ENCODE measurements at regions not wholly inside any gene's neighbourhood (a gene's known extent, or its start where the extent isn't known, plus 50 kb on each side); places are given as distances from the start of the nearest gene placed in this dataset.

DNA sequence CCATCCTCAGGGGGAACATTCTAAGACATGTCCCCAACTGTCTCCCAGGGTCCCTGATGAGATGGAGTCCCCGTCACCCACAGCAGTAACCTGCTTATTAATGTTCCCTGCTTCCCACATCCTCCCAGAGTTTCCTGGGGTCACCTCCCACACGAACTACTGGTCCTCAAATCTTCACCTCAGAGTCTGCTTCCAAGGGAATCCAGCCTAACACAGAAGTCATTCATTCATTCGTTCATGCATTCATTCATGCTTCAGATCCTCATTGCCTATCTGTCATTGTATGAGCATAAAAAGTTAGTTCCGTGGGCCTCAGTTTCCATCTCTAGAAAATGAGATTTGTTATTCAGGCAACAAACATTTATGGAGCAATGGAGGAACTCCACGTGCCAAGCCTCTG, 516.2 kb downstream of the SHQ1 start:
- intact Hi-C loops (cut with micrococcal nuclease): no loop called here
- Histone ChIP-seq H3K79me2 (ENCODE audit: insufficient read depth, low read length) (no peaks in the 10 kb centered on the region), H3K4me2 (replicated peaks; ENCODE audit: extremely low read depth, low read length, poor library complexity, severe bottlenecking) (no peak overlapping the region), H3K36me3 (replicated peaks in 1 of 2; ENCODE audit: control insufficient read depth in 1 of 2, insufficient read depth in 2 of 2, low read length in 2 of 2) (no peaks in the 10 kb centered on the region), H3K4me3 (replicated peaks in 1 of 3; ENCODE audit: low read depth in 2 of 3, low read length in 3 of 3) (no peak overlapping the region), H4K20me1 (ENCODE audit: insufficient read depth, low read length) (no peaks in the 10 kb centered on the region), H3K4me1 (ENCODE audit: control insufficient read depth in 1 of 2, insufficient read depth in 2 of 2, low read length in 2 of 2) (no peaks in the 10 kb centered on the region), H3K27me3 (ENCODE audit: control insufficient read depth in 2 of 2, insufficient read depth in 2 of 2, low read length in 2 of 2) (peaks cover 0 to 15% of the 10 kb centered on the region in 2 donors), H2AFZ (ENCODE audit: insufficient read depth, low read depth, low read length, poor library complexity, severe bottlenecking) (no peak overlapping the region), H3K9ac (ENCODE audit: insufficient read depth, low read length, poor library complexity, severe bottlenecking) (no peak overlapping the region), H3K9me3 (replicated peaks in 1 of 2; ENCODE audit: control insufficient read depth in 1 of 2, insufficient read depth in 1 of 2, low read length in 2 of 2) (no peaks in the 10 kb centered on the region), H3K27ac (ENCODE audit: low read depth in 1 of 2, low read length in 2 of 2) (no peak overlapping the region)
- H3K4me1 Mint-ChIP-seq: peaks cover 3% of the 10 kb centered on the region
- TF ChIP-seq, protein P1, sequence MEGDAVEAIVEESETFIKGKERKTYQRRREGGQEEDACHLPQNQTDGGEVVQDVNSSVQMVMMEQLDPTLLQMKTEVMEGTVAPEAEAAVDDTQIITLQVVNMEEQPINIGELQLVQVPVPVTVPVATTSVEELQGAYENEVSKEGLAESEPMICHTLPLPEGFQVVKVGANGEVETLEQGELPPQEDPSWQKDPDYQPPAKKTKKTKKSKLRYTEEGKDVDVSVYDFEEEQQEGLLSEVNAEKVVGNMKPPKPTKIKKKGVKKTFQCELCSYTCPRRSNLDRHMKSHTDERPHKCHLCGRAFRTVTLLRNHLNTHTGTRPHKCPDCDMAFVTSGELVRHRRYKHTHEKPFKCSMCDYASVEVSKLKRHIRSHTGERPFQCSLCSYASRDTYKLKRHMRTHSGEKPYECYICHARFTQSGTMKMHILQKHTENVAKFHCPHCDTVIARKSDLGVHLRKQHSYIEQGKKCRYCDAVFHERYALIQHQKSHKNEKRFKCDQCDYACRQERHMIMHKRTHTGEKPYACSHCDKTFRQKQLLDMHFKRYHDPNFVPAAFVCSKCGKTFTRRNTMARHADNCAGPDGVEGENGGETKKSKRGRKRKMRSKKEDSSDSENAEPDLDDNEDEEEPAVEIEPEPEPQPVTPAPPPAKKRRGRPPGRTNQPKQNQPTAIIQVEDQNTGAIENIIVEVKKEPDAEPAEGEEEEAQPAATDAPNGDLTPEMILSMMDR (IDR thresholded peaks at IDR 0.05): no peak
- whole genome bisulfite sequencing (ENCODE audit: insufficient coverage): 84% methylated on average over 5 of the region's 5 CpGs
- peaks cover 0 to 3% (median 0%) of the 10 kb centered on the region in 7 donors for H3K9me3 Mint-ChIP-seq
- H3K4me3 Mint-ChIP-seq: no peak overlapping the region
- no peak for DNase-seq
- no peaks in the 10 kb centered on the region for H3K36me3 Mint-ChIP-seq
- H3K27ac Mint-ChIP-seq: no peak overlapping the region
- peaks cover 14 to 23% (median 16%) of the 10 kb centered on the region in 3 donors for H3K27me3 Mint-ChIP-seq (ENCODE audit: low read depth in 3 of 3)

DNA sequence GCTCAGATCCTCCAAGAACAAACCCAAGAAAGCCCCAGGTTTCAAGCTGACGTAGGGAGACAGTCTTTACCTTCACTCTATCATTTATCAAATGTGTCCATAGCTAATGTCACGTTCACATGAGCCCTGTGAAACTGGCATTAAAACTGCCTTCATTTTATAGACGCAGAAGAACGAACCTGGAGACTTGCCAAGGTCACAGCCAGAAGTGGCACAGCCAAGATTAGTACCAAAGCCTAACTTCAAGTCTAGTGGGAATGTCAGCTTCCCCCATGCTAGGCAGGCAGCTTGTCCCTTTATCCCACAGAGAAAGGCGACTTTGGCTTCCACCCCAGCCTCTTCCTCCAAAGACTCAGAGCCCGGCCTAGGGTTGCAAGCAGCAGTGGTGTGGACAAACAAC, 517.2 kb downstream of the SHQ1 start:
- H3K79me2 ChIP-seq (ENCODE audit: insufficient read depth, low read length): no peaks in the 10 kb centered on the region
- no peaks in the 10 kb centered on the region for H3K9me3 ChIP-seq (replicated peaks in 1 of 2; ENCODE audit: control insufficient read depth in 1 of 2, insufficient read depth in 1 of 2, low read length in 2 of 2)
- WGBS (ENCODE audit: insufficient coverage): 81% methylated on average over 5 of the region's 6 CpGs
- H3K9ac ChIP-seq (ENCODE audit: insufficient read depth, low read length, poor library complexity, severe bottlenecking): no peak overlapping the region
- H3K27ac ChIP-seq (ENCODE audit: low read depth in 1 of 2, low read length in 2 of 2): no peak overlapping the region
- TF ChIP-seq, protein P1 (IDR thresholded peaks at IDR 0.05): no peak
- H3K27me3 ChIP-seq (ENCODE audit: control insufficient read depth in 2 of 2, insufficient read depth in 2 of 2, low read length in 2 of 2): peaks cover 0 to 15% of the 10 kb centered on the region in 2 donors
- peaks cover 14 to 23% (median 16%) of the 10 kb centered on the region in 3 donors for H3K27me3 Mint-ChIP-seq (ENCODE audit: low read depth in 3 of 3)
- H3K9me3 Mint-ChIP-seq: peaks cover 0 to 3% (median 0%) of the 10 kb centered on the region in 7 donors
- intact Hi-C loops (cut with micrococcal nuclease): no loop called here
- no peaks in the 10 kb centered on the region for H3K36me3 ChIP-seq (replicated peaks in 1 of 2; ENCODE audit: control insufficient read depth in 1 of 2, insufficient read depth in 2 of 2, low read length in 2 of 2)
- H4K20me1 ChIP-seq (ENCODE audit: insufficient read depth, low read length): no peaks in the 10 kb centered on the region
- H3K4me1 ChIP-seq (ENCODE audit: control insufficient read depth in 1 of 2, insufficient read depth in 2 of 2, low read length in 2 of 2): no peaks in the 10 kb centered on the region
- H3K36me3 Mint-ChIP-seq: no peaks in the 10 kb centered on the region
- H3K4me3 ChIP-seq (replicated peaks in 1 of 3; ENCODE audit: low read depth in 2 of 3, low read length in 3 of 3): no peak overlapping the region
- H3K4me3 Mint-ChIP-seq: no peak overlapping the region
- no peak overlapping the region for H3K27ac Mint-ChIP-seq
- no peak overlapping the region for H2AFZ ChIP-seq (ENCODE audit: insufficient read depth, low read depth, low read length, poor library complexity, severe bottlenecking)
- no peak overlapping the region for H3K4me2 ChIP-seq (replicated peaks; ENCODE audit: extremely low read depth, low read length, poor library complexity, severe bottlenecking)
- DNase-seq: no peak
- H3K4me1 Mint-ChIP-seq: peaks cover 3% of the 10 kb centered on the region
